ENCODE measurements at regions not wholly inside any gene's neighbourhood (a gene's known extent, or its start where the extent isn't known, plus 50 kb on each side); places are given as distances from the start of the nearest gene placed in this dataset.

GRCh38 chr17:45697076-45697475 is 87.0 kb upstream of the CRHR1 start:
- no peak for TF ChIP-seq REST (IDR thresholded peaks at IDR 0.05; ENCODE audit: insufficient read depth in 1 of 2, low read depth in 2 of 2, low read length in 2 of 2)
- TF ChIP-seq FOXP2 (optimal IDR thresholded peaks at IDR 0.05; ENCODE audit: borderline replicate concordance, extremely low read depth, extremely low read length, insufficient read depth) = no peak
- TF ChIP-seq SIN3A (IDR thresholded peaks at IDR 0.05; ENCODE audit: borderline replicate concordance, insufficient read depth, low read length) = no peak

Measured in PFSK-1 (cell line).